GM19468 (cell line): ENCODE measurements at regions not wholly inside any gene's neighbourhood (a gene's known extent, or its start where the extent isn't known, plus 50 kb on each side); places are given as distances from the start of the nearest gene placed in this dataset.
"Not testable (repeated sequence)": the region's sequence is repeated elsewhere in the genome, so short reads cannot be mapped to it uniquely, and the experiment has no call there.

ENCODE experiments used
- ATAC-seq: cut with Tn5 transposase; IDR thresholded peaks from one replicate; pipeline ENCODE4 v1.9.1; 2021; ENCODE audit warnings: mild to moderate bottlenecking, moderate library complexity, moderate number of reproducible peaks; ENCODE audit not compliant: unreplicated experiment; ENCODE audit errors: extremely low read depth

- ATAC-seq = no peak
Measured at GRCh38 chr3:82004266-82004665, 242.8 kb upstream of the GBE1 start.

- no peak for ATAC-seq
Measured at GRCh38 chr3:82002986-82003642, 241.7 kb upstream of the GBE1 start.

- ATAC-seq = no peak
Measured at GRCh38 chr3:82002491-82002890, 241.0 kb upstream of the GBE1 start.

- ATAC-seq = no peak
Measured at GRCh38 chr3:82001276-82001923, 240.0 kb upstream of the GBE1 start.

GRCh38 chr3:82000773-82001172, 239.3 kb upstream of the GBE1 start:
- ATAC-seq = no peak

GRCh38 chr3:82000350-82000749, 238.9 kb upstream of the GBE1 start:
- no peak for ATAC-seq

GRCh38 chr3:81998907-81999306, 237.5 kb upstream of the GBE1 start:
- ATAC-seq = no peak

GRCh38 chr3:81998139-81998755, 236.8 kb upstream of the GBE1 start:
- ATAC-seq = no peak

GRCh38 chr3:81997390-81997789, 235.9 kb upstream of the GBE1 start:
- ATAC-seq = no peak

- no peak for ATAC-seq
Measured at GRCh38 chr3:81995329-81995728, 233.9 kb upstream of the GBE1 start.

GRCh38 chr3:81989758-81990157, 228.3 kb upstream of the GBE1 start:
- ATAC-seq = no peak

GRCh38 chr3:81989274-81989673, 227.8 kb upstream of the GBE1 start:
- no peak for ATAC-seq

- ATAC-seq = not testable (repeated sequence)
Measured at GRCh38 chr3:81987412-81987811, 226.0 kb upstream of the GBE1 start.

- ATAC-seq = no peak
Measured at GRCh38 chr3:81985996-81986723, 224.7 kb upstream of the GBE1 start.

GRCh38 chr3:81983382-81983781, 221.9 kb upstream of the GBE1 start:
- no peak for ATAC-seq

GRCh38 chr3:81980596-81981494, 219.4 kb upstream of the GBE1 start:
- no peak for ATAC-seq

- no peak for ATAC-seq
Measured at GRCh38 chr3:81974751-81975150, 213.3 kb upstream of the GBE1 start.

- ATAC-seq = no peak
Measured at GRCh38 chr3:81968658-81969057, 207.2 kb upstream of the GBE1 start.

- no peak for ATAC-seq
Measured at GRCh38 chr3:81967393-81967792, 205.9 kb upstream of the GBE1 start.

GRCh38 chr3:81965696-81966095, 204.3 kb upstream of the GBE1 start:
- ATAC-seq = no peak
